ENCODE measurements at regions not wholly inside any gene's neighbourhood (a gene's known extent, or its start where the extent isn't known, plus 50 kb on each side); places are given as distances from the start of the nearest gene placed in this dataset.

GRCh38 chr11:27842290-27842689, 142.0 kb upstream of the BDNF start:
- TF ChIP-seq FOS (IDR thresholded peaks at IDR 0.05; ENCODE audit: borderline replicate concordance, extremely low read depth, insufficient read length), result no peak
- no peak for TF ChIP-seq SIN3A (IDR thresholded peaks at IDR 0.05; ENCODE audit: low read depth, low read length)
- TF ChIP-seq USF1 (IDR thresholded peaks at IDR 0.05; ENCODE audit: borderline replicate concordance, extremely low read length, insufficient read depth, low read depth, low read length), result no peak
- TF ChIP-seq PBX3 (IDR thresholded peaks at IDR 0.05; ENCODE audit: insufficient replicate concordance, low read depth, low read length), result no peak
- no peak for TF ChIP-seq CTCF (IDR thresholded peaks at IDR 0.05 in 2 of 3, conservative IDR thresholded peaks at IDR 0.05 in 1 of 3; ENCODE audit: control insufficient read depth in 2 of 3, extremely low read depth in 1 of 3, insufficient read depth in 1 of 3, low read depth in 3 of 3, low read length in 3 of 3)
- TF ChIP-seq TCF12 (IDR thresholded peaks at IDR 0.05; ENCODE audit: low read depth, low read length), result no peak
- no peak for TF ChIP-seq NKRF (conservative IDR thresholded peaks at IDR 0.05)
- no peak for TF ChIP-seq CHD2 (IDR thresholded peaks at IDR 0.05; ENCODE audit: borderline replicate concordance, low read depth, low read length)
- TF ChIP-seq EGR1 (IDR thresholded peaks at IDR 0.05; ENCODE audit: borderline replicate concordance in 1 of 2, low read depth in 2 of 2, low read length in 2 of 2), result no peak
- no peak for TF ChIP-seq BRCA1 (IDR thresholded peaks at IDR 0.05; ENCODE audit: low read depth, low read length)
- TF ChIP-seq GATAD2B (conservative IDR thresholded peaks at IDR 0.05; ENCODE audit: low read depth), result no peak
- TF ChIP-seq EP300 (IDR thresholded peaks at IDR 0.05; ENCODE audit: borderline replicate concordance in 1 of 2, control insufficient read depth in 1 of 2, low read depth in 2 of 2, low read length in 2 of 2), result no peak
